DMS79 (cell line): ENCODE measurements at regions not wholly inside any gene's neighbourhood (a gene's known extent, or its start where the extent isn't known, plus 50 kb on each side); places are given as distances from the start of the nearest gene placed in this dataset.

ENCODE experiments used
- DNase-seq: peaks from one replicate; lab custom pipeline; 2025; lab: John Stamatoyannopoulos, UW

DNA sequence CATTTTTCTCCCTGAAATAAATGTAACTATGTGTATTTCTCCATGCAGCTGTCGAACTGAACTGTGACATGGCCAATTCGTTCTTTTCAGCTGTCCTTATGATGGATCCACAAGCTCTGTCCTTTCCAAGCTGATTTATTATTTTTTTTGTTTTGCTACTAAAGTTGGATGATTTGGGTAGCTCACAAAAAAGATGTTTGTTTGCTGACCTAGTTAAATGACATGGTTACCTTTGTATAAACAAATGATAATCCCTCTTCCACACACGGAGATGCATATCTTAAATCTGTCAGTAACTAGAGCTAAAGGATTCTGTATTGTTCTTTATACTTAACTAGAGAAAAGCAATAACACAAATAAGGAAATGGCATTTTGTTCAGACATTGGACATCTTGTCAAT, 884.3 kb upstream of the PCDH20 start:
- DNase-seq: no peak

DNA sequence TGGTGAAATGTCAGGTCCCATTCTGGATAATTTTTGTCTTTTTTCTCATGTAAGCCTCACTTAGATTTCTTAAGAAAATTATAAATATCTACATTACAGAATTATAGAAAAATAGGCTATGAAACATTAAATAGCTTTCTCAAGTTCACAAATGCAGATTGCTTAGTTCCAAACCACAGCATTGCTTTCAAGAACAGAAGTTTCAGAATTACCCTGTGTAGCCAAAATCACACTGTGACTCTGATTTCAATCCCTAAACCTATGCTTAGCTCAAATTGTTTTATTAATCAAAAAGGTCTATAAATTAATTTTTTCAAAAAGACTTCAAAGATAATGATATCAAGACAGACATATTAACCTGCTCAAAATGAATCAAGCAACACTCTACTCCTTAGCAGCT, 881.2 kb upstream of the PCDH20 start:
- DNase-seq: no peak

DNA sequence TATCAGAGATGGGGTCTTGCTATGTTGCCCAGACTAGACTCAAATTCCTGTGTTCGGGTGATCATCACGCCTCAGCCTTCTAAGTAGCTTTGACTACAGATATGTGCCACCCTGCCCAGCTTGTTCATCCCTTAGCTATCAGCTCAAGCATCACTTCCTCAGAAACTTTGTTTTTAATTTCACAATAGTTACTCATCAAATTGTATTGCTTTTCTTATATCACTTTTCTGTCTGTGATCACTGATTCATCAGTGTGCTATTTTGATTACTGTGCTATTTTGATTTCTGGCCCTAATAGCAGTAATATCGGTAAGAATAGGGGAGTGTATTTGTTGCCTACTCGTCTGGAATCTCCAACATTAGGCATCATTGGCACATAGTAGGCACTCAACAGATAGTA, 878.6 kb upstream of the PCDH20 start:
- DNase-seq: no peak

DNA sequence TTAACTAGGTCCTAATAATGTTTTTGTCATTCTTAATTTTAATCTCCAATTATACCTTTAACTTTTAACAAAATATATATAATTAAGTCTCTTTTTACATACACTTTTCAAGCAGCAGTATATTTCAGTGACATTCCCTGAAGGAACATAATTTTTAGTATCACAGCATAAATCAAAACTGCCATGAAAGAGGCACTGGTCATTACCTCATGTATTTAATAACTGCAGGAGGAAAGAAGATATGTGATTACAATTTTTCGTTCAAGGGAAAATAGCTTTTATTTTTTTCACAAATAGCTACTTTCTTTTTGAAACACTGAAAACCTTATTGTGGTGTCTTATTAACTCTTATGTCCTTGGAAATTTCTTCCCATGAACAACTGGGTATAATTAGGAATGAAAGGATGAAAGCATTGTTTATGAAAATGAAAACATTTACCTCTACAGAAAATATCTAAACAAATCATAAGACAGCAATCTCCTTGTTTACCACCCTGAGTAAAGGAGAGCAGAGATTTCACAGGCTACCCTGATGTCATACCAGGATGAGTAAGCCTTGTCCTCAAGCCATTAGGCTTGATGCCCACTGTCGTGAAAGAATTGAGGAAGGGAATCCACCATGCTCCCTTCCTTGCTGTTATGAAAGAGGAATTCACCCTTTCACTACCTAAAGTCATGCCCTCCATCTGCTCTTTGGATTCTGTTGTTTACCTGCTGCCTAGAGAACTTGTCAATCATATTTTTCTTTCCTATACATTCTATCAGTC, 877.2 kb upstream of the PCDH20 start:
- no peak for DNase-seq

DNA sequence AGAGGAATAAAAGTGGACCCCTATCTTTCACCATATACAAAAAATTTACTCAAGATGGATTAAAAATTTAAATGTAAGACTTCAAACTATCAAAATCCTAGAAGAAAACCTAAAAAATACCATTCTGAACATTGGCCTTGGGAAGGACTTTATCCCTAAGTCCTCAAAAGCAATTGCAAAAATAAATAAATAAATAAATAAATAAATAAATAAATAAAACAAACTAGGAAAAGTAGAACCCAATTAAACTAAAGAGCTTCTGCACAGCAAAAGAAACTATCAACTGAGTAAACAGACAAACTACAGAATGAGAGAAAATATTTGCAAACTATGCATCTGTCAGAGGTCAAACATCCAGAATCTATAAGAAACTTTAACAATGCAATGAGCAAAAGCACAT, 874.9 kb upstream of the PCDH20 start:
- DNase-seq: no peak

DNA sequence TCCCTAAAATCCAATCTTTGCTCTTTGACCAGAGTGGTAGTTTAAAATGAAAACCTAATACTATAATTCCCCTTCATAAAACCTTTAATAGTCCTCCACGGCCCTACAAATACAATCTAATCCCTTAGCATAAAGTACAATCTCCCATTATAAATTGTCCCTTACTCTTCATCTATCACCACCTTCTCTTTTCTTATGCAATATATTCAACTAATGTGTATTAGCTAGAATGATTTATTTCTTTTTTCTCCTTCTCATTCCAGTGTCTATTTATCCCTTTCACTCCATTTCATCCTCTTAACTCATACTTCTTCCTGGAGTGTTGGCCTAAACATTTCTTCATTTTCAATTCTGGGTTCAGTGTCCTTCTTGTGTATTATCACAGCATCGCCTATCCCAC, 872.1 kb upstream of the PCDH20 start:
- no peak for DNase-seq

DNA sequence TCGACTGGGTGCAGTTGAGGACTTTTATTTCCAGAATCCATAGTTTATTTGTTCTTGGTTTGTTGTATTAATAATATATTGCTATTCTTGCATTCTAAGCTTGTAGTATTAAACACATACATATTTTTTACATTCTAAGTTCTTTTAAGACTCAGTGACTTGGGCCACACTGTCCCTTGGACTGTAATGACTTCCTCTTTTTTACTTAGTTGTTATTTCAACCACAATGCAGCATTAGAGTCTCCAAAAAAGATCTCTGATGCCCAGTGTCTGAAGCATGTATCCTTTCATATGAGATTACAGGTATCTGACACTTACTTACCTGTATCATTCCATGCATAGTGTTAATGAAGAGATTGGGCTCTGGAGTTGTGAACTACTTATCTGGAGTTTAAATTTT, 864.9 kb upstream of the PCDH20 start:
- no peak for DNase-seq

DNA sequence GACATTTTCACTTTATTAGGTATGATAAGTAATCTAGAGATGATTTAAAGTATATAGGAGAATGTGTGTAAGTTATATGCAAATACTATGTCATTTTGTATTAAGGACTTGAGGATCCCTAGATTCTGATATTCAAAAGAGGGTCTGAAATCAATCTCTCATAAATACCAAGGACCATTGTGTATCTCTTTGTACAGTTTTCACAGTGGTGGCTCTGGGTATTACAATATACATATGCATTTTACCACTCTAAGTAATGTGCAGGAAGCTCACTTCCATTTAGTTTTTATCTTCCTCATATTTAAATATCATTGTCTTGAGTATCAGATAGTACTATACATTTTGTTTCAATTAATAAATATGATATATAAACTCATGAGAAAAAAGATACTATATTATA, 862.6 kb upstream of the PCDH20 start:
- DNase-seq: no peak

DNA sequence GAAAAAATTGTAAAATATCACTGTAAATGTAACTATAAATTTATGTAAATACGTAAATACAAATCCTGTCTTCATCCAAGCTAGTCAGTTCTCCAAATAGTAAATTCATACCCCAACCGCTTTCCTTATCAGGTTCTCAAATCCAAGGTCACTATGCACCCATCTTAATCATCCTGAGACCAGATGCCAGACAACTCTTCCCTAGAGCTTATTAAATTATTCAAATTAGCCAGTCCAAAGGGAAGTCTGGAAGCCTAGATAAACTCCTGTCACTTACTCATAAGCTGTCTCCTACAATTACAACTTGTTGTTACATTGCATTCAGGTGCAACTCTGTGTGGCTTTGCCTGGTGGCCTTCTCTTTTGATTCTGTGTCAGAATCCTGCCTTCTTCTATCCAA, 836.1 kb upstream of the PCDH20 start:
- DNase-seq: no peak

DNA sequence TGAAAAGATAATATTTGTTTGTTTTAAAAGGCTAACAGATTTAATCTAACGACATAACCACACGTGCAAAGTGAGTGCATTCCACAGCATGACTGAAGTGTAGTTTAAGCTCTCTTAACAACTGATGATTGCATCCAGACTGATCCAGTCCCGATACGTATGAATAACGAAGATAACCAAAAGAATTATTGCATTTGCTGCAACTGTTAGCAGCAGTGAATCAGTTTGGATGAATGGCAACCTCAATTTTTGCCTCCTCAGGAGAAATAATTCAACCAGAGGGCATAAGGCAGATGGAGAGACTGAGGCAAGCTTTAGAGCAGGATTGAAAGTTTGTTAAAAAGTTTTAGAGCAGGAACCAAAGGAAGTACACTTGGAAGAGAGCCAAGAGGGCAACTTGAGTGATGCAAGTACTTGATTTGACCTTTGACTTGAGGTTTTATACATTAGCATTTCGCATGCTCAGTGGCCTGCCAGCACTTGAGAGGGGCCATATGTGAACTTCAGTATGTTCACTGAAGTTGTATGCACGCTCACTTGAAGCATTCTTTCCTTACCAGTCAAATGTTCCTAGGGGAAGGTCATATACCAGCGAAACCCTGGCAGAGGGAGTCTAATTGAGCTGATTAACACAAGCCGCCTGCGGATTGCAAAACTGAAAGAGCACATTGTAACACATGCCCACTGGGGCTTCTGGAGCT, 835.0 kb upstream of the PCDH20 start:
- DNase-seq: no peak

DNA sequence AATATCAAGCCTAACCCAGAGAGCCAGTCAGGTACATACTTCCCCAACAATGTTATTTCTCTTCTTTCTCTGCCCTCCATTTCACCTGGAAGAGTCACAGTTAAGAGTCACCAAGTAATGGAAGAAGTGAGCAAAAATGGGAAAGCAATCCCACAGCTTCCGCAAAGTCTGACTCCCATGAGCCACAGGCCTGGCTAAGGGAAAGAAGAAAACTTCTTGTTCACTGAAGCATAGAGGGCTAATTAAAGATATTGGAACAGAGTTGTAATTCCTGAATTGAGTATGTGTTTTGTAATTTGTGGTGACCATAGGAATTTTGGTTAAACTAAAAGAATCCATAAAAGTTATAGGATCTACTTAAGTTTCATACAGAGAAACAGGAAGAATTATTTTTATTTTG, 830.9 kb upstream of the PCDH20 start:
- no peak for DNase-seq

DNA sequence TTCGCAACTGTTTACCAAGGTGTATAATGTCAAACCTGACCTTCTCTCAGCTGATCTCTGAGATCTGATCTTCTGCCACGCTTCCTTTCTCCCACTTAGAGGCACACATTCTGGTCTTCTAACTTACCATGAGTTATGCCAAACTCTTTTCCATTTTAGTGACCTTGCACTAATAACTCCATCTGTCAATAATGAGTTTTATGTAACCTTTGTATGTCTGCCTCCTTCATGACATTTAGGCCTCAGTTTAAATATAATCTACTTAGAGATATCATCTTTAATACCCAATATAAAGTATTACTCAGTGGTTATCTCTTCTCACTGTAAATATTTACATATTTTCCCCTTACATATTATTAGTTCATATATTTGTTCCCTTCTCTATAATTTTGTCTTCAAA, 827.5 kb upstream of the PCDH20 start:
- DNase-seq: no peak

DNA sequence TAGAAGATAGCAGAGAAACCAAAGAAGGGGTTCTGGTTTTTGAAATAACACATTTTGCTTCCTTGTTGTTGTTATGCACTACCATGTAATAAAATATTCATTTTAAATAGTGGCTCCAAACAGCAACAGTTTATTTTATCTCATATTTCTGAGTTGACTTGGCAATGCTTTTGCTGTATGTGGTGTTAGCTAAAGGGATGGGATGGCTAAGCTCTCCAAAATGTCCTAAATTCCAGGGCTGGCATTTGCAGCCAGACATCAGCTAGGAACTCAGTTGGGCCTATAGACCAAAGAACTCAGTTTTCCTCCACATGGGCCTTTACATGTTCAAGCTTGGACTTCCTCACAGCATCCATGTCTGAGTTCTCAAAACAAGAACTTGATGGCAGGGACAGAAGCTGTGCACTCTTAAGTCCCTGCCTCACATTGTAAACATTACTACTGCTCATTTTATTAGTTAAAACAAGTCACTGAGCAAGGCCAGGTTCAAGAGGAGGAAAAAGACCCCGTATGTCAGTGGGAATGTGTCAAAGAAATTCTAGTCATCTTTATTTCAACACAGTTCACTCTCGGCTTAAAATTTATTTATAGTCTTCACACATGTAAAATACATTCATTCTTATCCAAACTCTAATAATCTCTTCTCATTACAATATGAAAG, 819.3 kb upstream of the PCDH20 start:
- DNase-seq: no peak

DNA sequence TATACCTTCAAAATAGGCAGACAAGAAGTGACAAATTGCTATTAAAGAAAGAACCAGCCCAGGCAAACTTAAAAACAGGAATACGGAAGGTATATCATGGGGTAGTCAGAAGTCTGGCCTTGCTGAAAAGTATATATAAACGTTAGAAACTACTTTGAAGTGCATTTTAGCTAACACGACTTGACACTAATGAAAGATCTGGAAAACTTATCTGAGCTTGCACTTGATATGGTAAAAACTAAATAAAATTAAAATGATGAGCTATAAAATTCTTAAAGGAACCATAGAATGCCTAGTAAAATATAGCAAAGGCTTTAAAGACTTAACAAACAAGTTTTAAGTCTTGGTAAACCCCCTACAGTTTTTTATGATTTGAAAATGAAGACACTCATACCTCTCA, 795.3 kb upstream of the PCDH20 start:
- no peak for DNase-seq

DNA sequence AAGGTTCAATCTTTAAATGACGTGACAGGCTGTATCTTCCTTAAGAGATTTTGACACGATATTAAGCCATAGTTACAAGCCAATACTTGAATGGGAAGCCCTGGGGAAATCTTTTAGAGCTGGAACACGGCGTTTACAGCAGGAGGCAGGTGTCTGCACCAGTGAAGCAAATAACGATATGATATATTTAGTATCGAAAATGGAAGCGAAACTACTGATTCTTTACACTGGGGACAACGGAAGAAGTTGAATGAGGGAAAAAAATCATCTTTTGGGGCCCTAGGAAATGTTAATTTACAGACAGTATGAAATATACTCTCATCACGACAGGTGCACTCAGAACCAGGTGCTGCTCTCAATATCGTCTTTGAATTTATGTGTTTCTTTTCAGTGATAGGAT, 793.9 kb upstream of the PCDH20 start:
- DNase-seq: no peak

DNA sequence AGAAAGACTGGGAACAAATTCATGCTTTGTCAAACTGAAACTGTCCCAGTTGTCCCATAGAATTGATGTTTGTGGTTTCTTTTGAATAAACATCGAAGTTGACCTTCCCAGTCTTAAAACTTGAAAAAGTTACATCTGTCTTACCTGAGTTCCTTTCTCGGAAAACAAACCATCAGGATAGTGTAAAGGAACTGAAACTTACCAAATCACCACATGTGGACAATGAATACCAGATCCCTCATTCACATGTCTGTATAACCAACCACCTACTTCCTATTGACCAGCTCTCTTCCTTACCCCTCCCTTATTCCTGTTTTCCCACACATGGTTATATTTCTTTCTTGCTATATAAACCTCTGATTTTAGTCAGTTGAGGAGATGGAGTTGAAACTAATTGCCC, 791.7 kb upstream of the PCDH20 start:
- no peak for DNase-seq

DNA sequence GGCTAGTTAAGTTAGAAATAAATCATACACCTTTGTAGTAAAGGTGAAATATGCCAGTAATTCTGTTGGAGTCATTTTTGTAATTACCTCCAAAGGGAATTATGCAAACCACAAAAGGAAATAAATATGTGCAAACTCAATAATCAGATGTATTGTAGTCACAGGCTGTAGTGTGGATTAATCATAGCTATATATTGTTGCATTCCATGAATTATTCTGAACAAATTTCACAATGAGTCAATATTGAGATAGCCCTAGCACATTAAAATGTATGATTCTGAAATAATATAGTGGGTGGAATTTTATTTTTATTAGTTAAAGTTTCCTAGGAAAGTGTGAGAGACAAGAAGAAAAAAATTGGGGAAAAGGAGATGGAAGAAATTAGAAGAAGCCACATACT, 790.5 kb upstream of the PCDH20 start:
- no peak for DNase-seq

DNA sequence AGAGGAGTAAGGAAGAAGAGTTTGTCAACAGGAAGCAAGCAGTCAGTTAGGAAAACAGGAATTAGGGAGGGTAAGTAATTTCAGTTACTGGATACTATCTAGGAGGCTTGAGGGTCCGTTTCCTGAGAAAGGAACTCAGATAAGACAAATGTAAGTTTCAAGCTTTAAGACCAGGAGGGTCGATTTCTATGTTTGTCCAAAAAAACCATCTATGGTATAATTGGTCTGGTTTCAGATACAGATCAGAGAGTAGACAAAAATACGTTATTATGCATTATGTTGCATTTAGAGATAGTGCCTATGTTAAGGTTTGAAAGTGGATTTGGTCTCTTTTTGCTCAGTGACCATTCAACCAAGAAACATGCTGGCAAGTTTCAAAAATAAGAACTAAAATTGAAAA, 789.6 kb upstream of the PCDH20 start:
- DNase-seq: no peak

DNA sequence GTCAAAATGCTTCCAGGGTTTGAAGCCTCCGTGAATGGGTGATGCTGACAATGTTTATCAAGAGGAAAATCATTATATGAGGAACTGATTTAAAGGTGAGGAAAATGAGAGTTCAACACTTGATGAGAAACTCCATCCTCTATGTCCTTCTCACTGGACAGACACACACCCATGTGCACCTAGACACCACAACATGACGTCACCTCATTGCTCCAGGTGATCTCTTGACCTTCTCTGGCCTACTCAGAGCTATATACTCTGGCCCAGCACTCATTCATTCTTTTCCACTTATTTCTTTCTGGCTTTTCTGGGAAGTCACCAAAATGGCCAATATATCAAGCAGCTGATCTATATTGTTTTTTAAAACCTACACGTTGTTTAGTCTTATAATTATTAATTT, 778.7 kb upstream of the PCDH20 start:
- no peak for DNase-seq

DNA sequence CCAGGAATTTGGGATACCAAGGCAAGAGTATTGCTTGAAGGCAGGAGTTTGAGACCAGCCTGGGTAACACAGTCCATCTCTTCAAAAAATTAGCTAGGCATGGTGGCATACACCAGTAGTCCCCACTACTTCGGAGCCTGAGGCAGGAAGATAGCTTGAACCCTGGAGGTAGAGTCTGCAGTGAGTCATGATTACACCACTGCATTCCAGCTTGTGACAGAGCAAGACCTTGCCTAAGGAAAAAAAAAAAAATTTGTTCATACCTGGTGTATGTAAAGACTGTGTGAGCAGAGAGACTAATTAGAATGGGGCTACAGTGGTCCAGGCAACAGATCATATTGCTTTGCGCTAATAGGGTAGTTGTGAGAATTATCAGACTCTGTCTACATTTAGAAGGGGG, 778.3 kb upstream of the PCDH20 start:
- no peak for DNase-seq

DNA sequence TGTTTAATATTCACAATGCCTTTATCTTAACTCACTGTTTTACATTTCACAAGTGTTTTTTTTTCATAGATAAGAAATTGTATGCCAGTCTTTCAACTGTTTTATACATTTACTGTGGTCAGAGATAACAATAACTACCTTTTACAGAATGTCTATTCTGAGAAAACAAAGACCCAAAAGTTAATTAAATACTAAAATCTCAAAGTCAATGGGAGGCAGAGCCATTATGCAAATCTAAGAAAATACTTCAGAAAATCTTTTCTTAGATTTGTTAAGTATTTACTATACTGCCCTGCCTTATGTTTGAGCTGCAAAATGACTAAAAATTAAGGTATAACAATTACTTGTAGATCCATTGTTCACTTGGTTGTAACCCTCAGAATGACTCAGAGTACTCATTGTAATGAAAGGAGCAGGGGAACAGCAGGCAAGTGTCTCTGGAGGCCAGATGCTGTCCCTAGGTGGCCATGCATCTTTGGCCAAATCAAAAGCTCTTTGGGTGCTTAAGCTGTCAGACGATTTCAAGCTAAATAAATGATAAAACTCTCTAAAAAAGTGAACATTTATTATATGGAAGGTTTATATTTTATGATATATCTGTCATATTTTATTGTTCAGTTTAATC, 770.1 kb upstream of the PCDH20 start:
- no peak for DNase-seq

DNA sequence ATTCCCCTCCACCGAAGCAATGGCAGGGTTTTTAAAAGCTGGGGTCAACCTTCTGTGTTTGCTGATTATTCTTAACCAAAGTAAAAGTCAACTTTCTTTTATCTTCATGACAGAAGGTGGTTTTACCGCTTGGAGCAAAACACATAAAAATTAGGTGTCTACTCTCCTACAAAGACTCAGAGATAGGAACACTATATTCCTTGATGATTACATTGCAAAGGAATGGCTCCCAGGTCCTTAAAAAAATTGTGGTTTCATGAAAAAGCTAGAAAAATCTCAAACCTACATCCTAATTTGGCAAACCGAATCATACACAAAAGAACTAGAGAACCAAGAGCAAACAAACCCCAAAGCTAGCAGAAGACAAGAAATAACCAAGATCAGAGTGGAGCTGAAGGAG, 760.4 kb upstream of the PCDH20 start:
- DNase-seq: no peak

DNA sequence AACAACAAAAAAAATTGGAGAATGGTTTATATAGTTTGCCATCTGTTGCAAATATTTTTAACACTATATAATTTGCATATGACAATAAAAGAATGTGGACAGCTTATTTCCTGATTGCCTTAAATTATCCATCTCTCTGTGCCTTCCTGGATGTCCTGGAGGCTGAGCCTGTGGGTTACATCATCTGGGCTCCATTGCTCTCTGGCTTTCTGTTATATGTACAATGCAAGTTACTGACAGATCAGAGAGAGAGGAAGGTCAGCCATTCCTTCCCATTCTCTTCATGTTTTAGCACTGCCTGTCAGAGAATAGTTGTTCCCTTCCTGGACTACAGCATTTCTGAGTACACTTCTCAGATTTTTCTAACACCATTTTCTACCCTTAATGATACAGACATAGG, 758.3 kb upstream of the PCDH20 start:
- no peak for DNase-seq
